ENCODE measurements at regions not wholly inside any gene's neighbourhood (a gene's known extent, or its start where the extent isn't known, plus 50 kb on each side); places are given as distances from the start of the nearest gene placed in this dataset.

DNA sequence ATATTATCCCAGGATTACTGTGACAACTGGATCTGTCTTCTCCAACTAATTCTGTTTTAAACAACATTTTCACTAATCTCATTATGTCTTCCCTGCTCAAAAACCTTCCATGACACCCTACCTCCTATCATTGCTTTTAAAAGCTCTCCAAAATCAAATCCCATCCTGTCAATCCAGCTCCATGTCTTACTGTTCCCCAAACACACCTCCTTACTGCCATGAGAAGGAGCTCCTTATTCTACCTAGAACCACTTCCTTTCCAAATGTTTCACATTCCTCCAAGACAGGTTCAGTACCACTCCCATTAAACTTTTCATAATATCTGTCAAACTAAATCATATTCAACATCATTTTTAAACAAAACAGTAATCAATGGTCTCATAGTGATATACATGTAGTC lies 66.9 kb upstream of the WDR17 start:
- TF ChIP-seq POLR2AphosphoS5 (IDR thresholded peaks at IDR 0.05; ENCODE audit: low read depth, low read length), result no peak
- no peak for TF ChIP-seq POLR2A (IDR thresholded peaks at IDR 0.05; ENCODE audit: low read depth, low read length)
- no peak for TF ChIP-seq TAF1 (IDR thresholded peaks at IDR 0.05; ENCODE audit: borderline replicate concordance, low read depth, low read length)
